ENCODE measurements at regions not wholly inside any gene's neighbourhood (a gene's known extent, or its start where the extent isn't known, plus 50 kb on each side); places are given as distances from the start of the nearest gene placed in this dataset.
"Not testable (repeated sequence)": the region's sequence is repeated elsewhere in the genome, so short reads cannot be mapped to it uniquely, and the experiment has no call there.

GRCh38 chr5:52073993-52074689, 690.9 kb downstream of the ISL1 start:
- H3K9me3 ChIP-seq (ENCODE audit: control insufficient read depth in 2 of 2, insufficient read depth in 1 of 2, low read length in 1 of 2), result no peaks in the 10 kb centered on the region
- no peak for DNase-seq (ENCODE audit: low read depth in 6 of 9, low spot score in 9 of 9)
- WGBS, result 81% methylated on average over 5 of the region's 5 CpGs
- H3K4me1 ChIP-seq (ENCODE audit: control insufficient read depth in 2 of 2, insufficient read depth in 2 of 2, low read length in 2 of 2), result no peaks in the 10 kb centered on the region
- H3K27ac ChIP-seq (ENCODE audit: low read depth in 1 of 2, low read length in 1 of 2), result no peak overlapping the region
- no peaks in the 10 kb centered on the region for H3K27me3 ChIP-seq (ENCODE audit: control insufficient read depth in 2 of 2, insufficient read depth in 1 of 2, low read length in 1 of 2)
- no peaks in the 10 kb centered on the region for H3K36me3 ChIP-seq (ENCODE audit: control insufficient read depth in 2 of 2, insufficient read depth in 2 of 2, low read length in 1 of 2)
- H3K4me3 ChIP-seq (ENCODE audit: low read length in 2 of 2), result no peak overlapping the region

GRCh38 chr5:52077941-52078815, 694.9 kb downstream of the ISL1 start:
- WGBS, result 74% methylated on average over 5 of the region's 5 CpGs
- Histone ChIP-seq H3K9me3 (ENCODE audit: control insufficient read depth in 2 of 2, insufficient read depth in 1 of 2, low read length in 1 of 2) (peaks cover 0 to 3% of the 10 kb centered on the region in 2 donors), H3K27me3 (ENCODE audit: control insufficient read depth in 2 of 2, insufficient read depth in 1 of 2, low read length in 1 of 2) (no peaks in the 10 kb centered on the region), H3K36me3 (ENCODE audit: control insufficient read depth in 2 of 2, insufficient read depth in 2 of 2, low read length in 1 of 2) (no peaks in the 10 kb centered on the region), H3K27ac (ENCODE audit: low read depth in 1 of 2, low read length in 1 of 2) (no peak overlapping the region), H3K4me1 (ENCODE audit: control insufficient read depth in 2 of 2, insufficient read depth in 2 of 2, low read length in 2 of 2) (no peaks in the 10 kb centered on the region), H3K4me3 (ENCODE audit: low read length in 2 of 2) (no peak overlapping the region)
- DNase-seq (ENCODE audit: low read depth in 6 of 9, low spot score in 9 of 9), result no peak

GRCh38 chr5:52102311-52102710, 685.4 kb upstream of the ITGA1 start:
- 89% methylated on average over 5 of the region's 5 CpGs for WGBS
- DNase-seq (ENCODE audit: low read depth in 6 of 9, low spot score in 9 of 9), result not testable (repeated sequence)

GRCh38 chr5:52107210-52107905, 680.4 kb upstream of the ITGA1 start:
- WGBS, result 82% methylated on average over 4 of the region's 4 CpGs

More at GRCh38 chr5:52102311-52102710, 685.4 kb upstream of the ITGA1 start:
- not testable (repeated sequence) for H3K27ac ChIP-seq (ENCODE audit: low read depth in 1 of 2, low read length in 1 of 2); H3K27me3 ChIP-seq (ENCODE audit: control insufficient read depth in 2 of 2, insufficient read depth in 1 of 2, low read length in 1 of 2); H3K36me3 ChIP-seq (ENCODE audit: control insufficient read depth in 2 of 2, insufficient read depth in 2 of 2, low read length in 1 of 2); H3K4me1 ChIP-seq (ENCODE audit: control insufficient read depth in 2 of 2, insufficient read depth in 2 of 2, low read length in 2 of 2); H3K4me3 ChIP-seq (ENCODE audit: low read length in 2 of 2); H3K9me3 ChIP-seq (ENCODE audit: control insufficient read depth in 2 of 2, insufficient read depth in 1 of 2, low read length in 1 of 2)

GRCh38 chr5:52119768-52120167, 667.9 kb upstream of the ITGA1 start:
- H3K4me3 ChIP-seq (ENCODE audit: low read length in 2 of 2), result no peak overlapping the region
- DNase-seq (ENCODE audit: low read depth in 6 of 9, low spot score in 9 of 9), result no peak
- WGBS, result 47% methylated on average over 1 of the region's 1 CpG
- H3K36me3 ChIP-seq (ENCODE audit: control insufficient read depth in 2 of 2, insufficient read depth in 2 of 2, low read length in 1 of 2), result no peaks in the 10 kb centered on the region
- H3K27me3 ChIP-seq (ENCODE audit: control insufficient read depth in 2 of 2, insufficient read depth in 1 of 2, low read length in 1 of 2), result no peaks in the 10 kb centered on the region
- no peak overlapping the region for H3K27ac ChIP-seq (ENCODE audit: low read depth in 1 of 2, low read length in 1 of 2)
- H3K4me1 ChIP-seq (ENCODE audit: control insufficient read depth in 2 of 2, insufficient read depth in 2 of 2, low read length in 2 of 2), result no peaks in the 10 kb centered on the region
- no peaks in the 10 kb centered on the region for H3K9me3 ChIP-seq (ENCODE audit: control insufficient read depth in 2 of 2, insufficient read depth in 1 of 2, low read length in 1 of 2)

More at GRCh38 chr5:52107210-52107905, 680.4 kb upstream of the ITGA1 start:
- Histone ChIP-seq H3K4me1 (ENCODE audit: control insufficient read depth in 2 of 2, insufficient read depth in 2 of 2, low read length in 2 of 2) (no peaks in the 10 kb centered on the region), H3K27ac (ENCODE audit: low read depth in 1 of 2, low read length in 1 of 2) (no peak overlapping the region), H3K4me3 (ENCODE audit: low read length in 2 of 2) (no peak overlapping the region), H3K9me3 (ENCODE audit: control insufficient read depth in 2 of 2, insufficient read depth in 1 of 2, low read length in 1 of 2) (no peaks in the 10 kb centered on the region), H3K36me3 (ENCODE audit: control insufficient read depth in 2 of 2, insufficient read depth in 2 of 2, low read length in 1 of 2) (no peaks in the 10 kb centered on the region), H3K27me3 (ENCODE audit: control insufficient read depth in 2 of 2, insufficient read depth in 1 of 2, low read length in 1 of 2) (no peaks in the 10 kb centered on the region)
- no peak for DNase-seq (ENCODE audit: low read depth in 6 of 9, low spot score in 9 of 9)

GRCh38 chr5:52132053-52132452, 655.7 kb upstream of the ITGA1 start:
- no peak overlapping the region for H3K4me3 ChIP-seq (ENCODE audit: low read length in 2 of 2)
- H3K4me1 ChIP-seq (ENCODE audit: control insufficient read depth in 2 of 2, insufficient read depth in 2 of 2, low read length in 2 of 2), result no peaks in the 10 kb centered on the region
- WGBS, result 92% methylated on average over 3 of the region's 3 CpGs
- no peaks in the 10 kb centered on the region for H3K36me3 ChIP-seq (ENCODE audit: control insufficient read depth in 2 of 2, insufficient read depth in 2 of 2, low read length in 1 of 2)
- no peaks in the 10 kb centered on the region for H3K27me3 ChIP-seq (ENCODE audit: control insufficient read depth in 2 of 2, insufficient read depth in 1 of 2, low read length in 1 of 2)
- no peak overlapping the region for H3K27ac ChIP-seq (ENCODE audit: low read depth in 1 of 2, low read length in 1 of 2)
- DNase-seq (ENCODE audit: low read depth in 6 of 9, low spot score in 9 of 9), result no peak
- no peaks in the 10 kb centered on the region for H3K9me3 ChIP-seq (ENCODE audit: control insufficient read depth in 2 of 2, insufficient read depth in 1 of 2, low read length in 1 of 2)

GRCh38 chr5:52134013-52134650, 653.6 kb upstream of the ITGA1 start:
- no peak for DNase-seq (ENCODE audit: low read depth in 6 of 9, low spot score in 9 of 9)
- Histone ChIP-seq H3K4me3 (ENCODE audit: low read length in 2 of 2) (no peak overlapping the region), H3K9me3 (ENCODE audit: control insufficient read depth in 2 of 2, insufficient read depth in 1 of 2, low read length in 1 of 2) (no peaks in the 10 kb centered on the region), H3K27me3 (ENCODE audit: control insufficient read depth in 2 of 2, insufficient read depth in 1 of 2, low read length in 1 of 2) (no peaks in the 10 kb centered on the region), H3K27ac (ENCODE audit: low read depth in 1 of 2, low read length in 1 of 2) (no peak overlapping the region), H3K36me3 (ENCODE audit: control insufficient read depth in 2 of 2, insufficient read depth in 2 of 2, low read length in 1 of 2) (no peaks in the 10 kb centered on the region), H3K4me1 (ENCODE audit: control insufficient read depth in 2 of 2, insufficient read depth in 2 of 2, low read length in 2 of 2) (no peaks in the 10 kb centered on the region)
- WGBS, result 16% methylated on average over 3 of the region's 3 CpGs

- H3K27ac ChIP-seq (ENCODE audit: low read depth in 1 of 2, low read length in 1 of 2), result no peak overlapping the region
- no peak overlapping the region for H3K4me3 ChIP-seq (ENCODE audit: low read length in 2 of 2)
- no peak for DNase-seq (ENCODE audit: low read depth in 6 of 9, low spot score in 9 of 9)
- WGBS, result 60% methylated on average over 3 of the region's 3 CpGs
- H3K27me3 ChIP-seq (ENCODE audit: control insufficient read depth in 2 of 2, insufficient read depth in 1 of 2, low read length in 1 of 2), result no peaks in the 10 kb centered on the region
- no peaks in the 10 kb centered on the region for H3K4me1 ChIP-seq (ENCODE audit: control insufficient read depth in 2 of 2, insufficient read depth in 2 of 2, low read length in 2 of 2)
- H3K9me3 ChIP-seq (ENCODE audit: control insufficient read depth in 2 of 2, insufficient read depth in 1 of 2, low read length in 1 of 2), result no peaks in the 10 kb centered on the region
- H3K36me3 ChIP-seq (ENCODE audit: control insufficient read depth in 2 of 2, insufficient read depth in 2 of 2, low read length in 1 of 2), result no peaks in the 10 kb centered on the region
Observed at GRCh38 chr5:52139888-52140615, 647.7 kb upstream of the ITGA1 start.

Data from thymus (tissue), 11 donors.